ENCODE measurements at regions not wholly inside any gene's neighbourhood (a gene's known extent, or its start where the extent isn't known, plus 50 kb on each side); places are given as distances from the start of the nearest gene placed in this dataset.

GRCh38 chr15:98160236-98160635 lies 199.7 kb downstream of the ARRDC4 start:
- ChIA-PET CTCF (no interaction called here), POLR2A (no interaction called here), RAD21 (ENCODE audit: low non-redundant PET in 1 of 2, low total read pairs in 2 of 2, uncharacterized antibody in 2 of 2, unreplicated experiment in 2 of 2) (no interaction called here)
- Histone ChIP-seq H3K4me1 (ENCODE audit: control insufficient read depth in 1 of 2, insufficient read depth in 2 of 2, low read length in 2 of 2) (no peaks in the 10 kb centered on the region), H3K4me3 (replicated peaks in 1 of 2; ENCODE audit: low read depth in 1 of 2, low read length in 2 of 2) (no peak overlapping the region), H3K27ac (ENCODE audit: low read depth, low read length) (no peak overlapping the region), H3K9ac (ENCODE audit: low read length) (no peak overlapping the region), H3K36me3 (ENCODE audit: control insufficient read depth in 1 of 2, insufficient read depth in 2 of 2, low read length in 2 of 2) (no peaks in the 10 kb centered on the region), H3K9me3 (ENCODE audit: control insufficient read depth in 1 of 2, insufficient read depth in 1 of 2, low read depth in 1 of 2, low read length in 2 of 2) (no peaks in the 10 kb centered on the region), H3K4me2 (ENCODE audit: low read length) (no peak overlapping the region), H3K79me2 (ENCODE audit: insufficient read depth, low read length) (no peaks in the 10 kb centered on the region), H4K20me1 (ENCODE audit: insufficient read depth) (no peaks in the 10 kb centered on the region), H3K27me3 (ENCODE audit: insufficient read depth, low read length) (peaks cover 6% of the 10 kb centered on the region; the same call in 1 of the 2 replicates), H2AFZ (ENCODE audit: low read depth, low read length, poor library complexity, severe bottlenecking) (no peak overlapping the region), H3K9me2 (ENCODE audit: insufficient read depth) (no peaks in the 10 kb centered on the region)
- ATAC-seq (no peak), DNase-seq (ENCODE audit: low read depth, low spot score) (no peak)
- BruUV-seq (replicated peaks): no TSS peak
- TF ChIP-seq ATF3 (IDR thresholded peaks at IDR 0.05): no peak
- no peak for TF ChIP-seq JUND (IDR thresholded peaks at IDR 0.05)
- no peak for TF ChIP-seq SRF (IDR thresholded peaks at IDR 0.05; ENCODE audit: low read depth)
- no peak for TF ChIP-seq CTCF (IDR thresholded peaks at IDR 0.05 in 2 of 3, conservative IDR thresholded peaks at IDR 0.05 in 1 of 3; ENCODE audit: borderline replicate concordance in 1 of 3, insufficient read depth in 1 of 3, low read depth in 2 of 3, low read length in 2 of 3)
- TF ChIP-seq EZH2 (IDR thresholded peaks at IDR 0.05): no peak
- no peak for TF ChIP-seq MAX (IDR thresholded peaks at IDR 0.05)
- no peak for TF ChIP-seq RAD21 (IDR thresholded peaks at IDR 0.05; ENCODE audit: low read depth)
- no peak for TF ChIP-seq YY1 (IDR thresholded peaks at IDR 0.05; ENCODE audit: extremely low read depth, insufficient replicate concordance, low read depth, low read length)
- no peak for TF ChIP-seq EGR1 (IDR thresholded peaks at IDR 0.05; ENCODE audit: low read depth)
- no peak for TF ChIP-seq FOSL1 (IDR thresholded peaks at IDR 0.05; ENCODE audit: low read depth)
- no peak for TF ChIP-seq ZNF274 (IDR thresholded peaks at IDR 0.05; ENCODE audit: low read depth, low read length)
- TF ChIP-seq ZFX (IDR thresholded peaks at IDR 0.05): no peak
- intact Hi-C loops (cut with micrococcal nuclease): no loop called here
